ENCODE measurements at regions not wholly inside any gene's neighbourhood (a gene's known extent, or its start where the extent isn't known, plus 50 kb on each side); places are given as distances from the start of the nearest gene placed in this dataset.

DNA sequence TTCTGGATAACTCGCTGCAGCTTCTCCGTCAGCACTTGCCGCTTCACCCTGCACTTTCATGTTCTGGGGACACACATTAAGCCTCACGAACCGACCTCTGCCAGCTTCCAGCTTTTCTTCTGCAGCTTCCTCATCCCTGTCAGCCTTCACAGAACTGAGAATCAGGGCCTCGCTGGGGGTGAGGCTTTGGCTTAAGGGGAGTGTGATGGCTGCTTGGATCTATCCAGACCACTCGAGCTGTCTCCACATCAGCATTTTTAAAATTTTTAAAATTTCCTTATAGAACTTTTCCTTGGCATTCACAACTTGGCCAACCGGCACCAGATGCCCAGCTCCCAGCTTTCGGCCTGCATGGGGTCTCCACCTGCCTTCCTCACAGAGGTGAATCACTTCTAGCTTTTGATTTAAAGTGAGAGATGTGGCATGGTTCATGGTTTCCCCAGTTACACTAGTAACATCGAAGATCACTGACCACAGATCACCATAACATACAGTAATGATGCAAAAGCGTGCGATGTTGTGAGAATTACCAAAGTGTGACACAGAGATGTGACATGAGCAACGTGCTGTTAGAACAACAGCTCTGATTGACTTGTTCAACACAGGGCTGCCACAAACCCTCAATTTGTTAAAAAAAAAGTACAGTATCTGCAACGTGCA, 139.1 kb upstream of the C14orf180 start:
- TF ChIP-seq, protein P1, sequence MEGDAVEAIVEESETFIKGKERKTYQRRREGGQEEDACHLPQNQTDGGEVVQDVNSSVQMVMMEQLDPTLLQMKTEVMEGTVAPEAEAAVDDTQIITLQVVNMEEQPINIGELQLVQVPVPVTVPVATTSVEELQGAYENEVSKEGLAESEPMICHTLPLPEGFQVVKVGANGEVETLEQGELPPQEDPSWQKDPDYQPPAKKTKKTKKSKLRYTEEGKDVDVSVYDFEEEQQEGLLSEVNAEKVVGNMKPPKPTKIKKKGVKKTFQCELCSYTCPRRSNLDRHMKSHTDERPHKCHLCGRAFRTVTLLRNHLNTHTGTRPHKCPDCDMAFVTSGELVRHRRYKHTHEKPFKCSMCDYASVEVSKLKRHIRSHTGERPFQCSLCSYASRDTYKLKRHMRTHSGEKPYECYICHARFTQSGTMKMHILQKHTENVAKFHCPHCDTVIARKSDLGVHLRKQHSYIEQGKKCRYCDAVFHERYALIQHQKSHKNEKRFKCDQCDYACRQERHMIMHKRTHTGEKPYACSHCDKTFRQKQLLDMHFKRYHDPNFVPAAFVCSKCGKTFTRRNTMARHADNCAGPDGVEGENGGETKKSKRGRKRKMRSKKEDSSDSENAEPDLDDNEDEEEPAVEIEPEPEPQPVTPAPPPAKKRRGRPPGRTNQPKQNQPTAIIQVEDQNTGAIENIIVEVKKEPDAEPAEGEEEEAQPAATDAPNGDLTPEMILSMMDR (conservative IDR thresholded peaks at IDR 0.05 in 1 of 2, IDR thresholded peaks at IDR 0.05 in 1 of 2; ENCODE audit: low read depth in 1 of 2, low read length in 2 of 2), result no peak
- no peak for TF ChIP-seq EZH2 (IDR thresholded peaks at IDR 0.05; ENCODE audit: low read length, missing control alignments)
